ENCODE measurements at regions not wholly inside any gene's neighbourhood (a gene's known extent, or its start where the extent isn't known, plus 50 kb on each side); places are given as distances from the start of the nearest gene placed in this dataset.

GRCh38 chr6:8789878-8790277 lies 354.5 kb upstream of the SLC35B3 start:
- TF ChIP-seq CTCF (IDR thresholded peaks at IDR 0.05; ENCODE audit: low read depth, low read length, missing input control) (no peak), JUND (IDR thresholded peaks at IDR 0.05) (no peak), ATF3 (IDR thresholded peaks at IDR 0.05) (no peak), GABPA (IDR thresholded peaks at IDR 0.05 in 1 of 2, conservative IDR thresholded peaks at IDR 0.05 in 1 of 2) (no peak)

All from liver (tissue), 3 donors.